HG02884 (cell line): ENCODE measurements at regions not wholly inside any gene's neighbourhood (a gene's known extent, or its start where the extent isn't known, plus 50 kb on each side); places are given as distances from the start of the nearest gene placed in this dataset.
"Not testable (repeated sequence)": the region's sequence is repeated elsewhere in the genome, so short reads cannot be mapped to it uniquely, and the experiment has no call there.

Experiments
- ATAC-seq: cut with Tn5 transposase; IDR thresholded peaks from one replicate; pipeline ENCODE4 v1.9.1; 2021; ENCODE audit warnings: mild to moderate bottlenecking, moderate library complexity; ENCODE audit not compliant: unreplicated experiment

GRCh38 chr4:117014236-117014635 lies 71.1 kb downstream of the TRAM1L1 start:
- ATAC-seq = no peak

- no peak for ATAC-seq
Measured at GRCh38 chr4:117010671-117011070, 74.7 kb downstream of the TRAM1L1 start.

- ATAC-seq = peak; percentile 64
Measured at GRCh38 chr4:117001077-117001476, 84.3 kb downstream of the TRAM1L1 start.

GRCh38 chr4:116982656-116983055 lies 102.7 kb downstream of the TRAM1L1 start:
- no peak for ATAC-seq

- ATAC-seq = not testable (repeated sequence)
Measured at GRCh38 chr4:116980436-116980835, 104.9 kb downstream of the TRAM1L1 start.

GRCh38 chr4:116959045-116959444 lies 126.3 kb downstream of the TRAM1L1 start:
- no peak for ATAC-seq

GRCh38 chr4:116953947-116954346 lies 131.4 kb downstream of the TRAM1L1 start:
- no peak for ATAC-seq

- no peak for ATAC-seq
Measured at GRCh38 chr4:116952530-116953136, 132.7 kb downstream of the TRAM1L1 start.

GRCh38 chr4:116949856-116950255 lies 135.5 kb downstream of the TRAM1L1 start:
- no peak for ATAC-seq

- ATAC-seq = no peak
Measured at GRCh38 chr4:116942315-116942714, 143.1 kb downstream of the TRAM1L1 start.

- ATAC-seq = no peak
Measured at GRCh38 chr4:116930329-116930728, 155.0 kb downstream of the TRAM1L1 start.

GRCh38 chr4:116926631-116927295 lies 158.6 kb downstream of the TRAM1L1 start:
- ATAC-seq = no peak

GRCh38 chr4:116925900-116926457 lies 159.4 kb downstream of the TRAM1L1 start:
- ATAC-seq = no peak

GRCh38 chr4:116923389-116923788 lies 162.0 kb downstream of the TRAM1L1 start:
- no peak for ATAC-seq

GRCh38 chr4:116913451-116913850 lies 171.9 kb downstream of the TRAM1L1 start:
- no peak for ATAC-seq

GRCh38 chr4:116906758-116907157 lies 178.6 kb downstream of the TRAM1L1 start:
- ATAC-seq = no peak

- no peak for ATAC-seq
Measured at GRCh38 chr4:116899561-116899960, 185.8 kb downstream of the TRAM1L1 start.

GRCh38 chr4:116885579-116885978 lies 199.8 kb downstream of the TRAM1L1 start:
- no peak for ATAC-seq

- no peak for ATAC-seq
Measured at GRCh38 chr4:116882503-116882902, 202.9 kb downstream of the TRAM1L1 start.

GRCh38 chr4:116881077-116881476 lies 204.3 kb downstream of the TRAM1L1 start:
- ATAC-seq = no peak

GRCh38 chr4:116880625-116881024 lies 204.8 kb downstream of the TRAM1L1 start:
- ATAC-seq = no peak

GRCh38 chr4:116878280-116878679 lies 207.1 kb downstream of the TRAM1L1 start:
- no peak for ATAC-seq
